Ovary (tissue), 3 donors: ENCODE measurements at regions not wholly inside any gene's neighbourhood (a gene's known extent, or its start where the extent isn't known, plus 50 kb on each side); places are given as distances from the start of the nearest gene placed in this dataset.

Experiments used
- POLR2A ChIP-seq: fragments of 450-650 bp; IDR thresholded peaks from one replicate; pipeline ENCODE4 v1.6.1; 2017; ENCODE audit warnings: antibody characterized with exemption, mild to moderate bottlenecking, moderate library complexity
- TF ChIP-seq, protein P1 (sequence below), 3 donors: fragments of 450-650 bp in 2 of 3; fragments of 200-600 bp in 1 of 3; IDR thresholded peaks; one replicate each; pipeline versions ENCODE4 v1.5.1 to v1.8.0; 2016 to 2022; ENCODE audit warnings: antibody characterized with exemption in 3 of 3, mild to moderate bottlenecking in 1 of 3
- donor health status: DM: no; HTN: no; CAD: no.

DNA sequence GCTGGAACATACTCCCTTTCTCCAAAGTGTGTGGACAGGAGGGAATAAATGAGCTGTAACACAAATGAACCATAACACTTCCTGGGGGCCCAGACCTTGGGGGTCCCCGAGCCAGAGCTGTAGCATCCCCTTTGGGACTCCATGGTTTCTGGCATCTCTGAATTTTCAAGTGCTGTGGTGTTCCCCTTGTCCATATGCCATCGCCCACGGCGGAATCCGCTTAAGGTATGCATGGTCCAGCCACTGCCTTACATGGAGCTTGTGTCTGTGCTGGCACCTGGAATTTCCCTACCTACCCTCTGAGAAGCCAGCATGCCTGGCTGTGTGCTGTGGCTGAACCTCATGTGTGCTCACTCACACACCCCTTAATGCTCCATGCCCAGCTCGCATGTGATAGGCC lies 943.6 kb downstream of the SLITRK1 start:
- TF ChIP-seq, protein P1, sequence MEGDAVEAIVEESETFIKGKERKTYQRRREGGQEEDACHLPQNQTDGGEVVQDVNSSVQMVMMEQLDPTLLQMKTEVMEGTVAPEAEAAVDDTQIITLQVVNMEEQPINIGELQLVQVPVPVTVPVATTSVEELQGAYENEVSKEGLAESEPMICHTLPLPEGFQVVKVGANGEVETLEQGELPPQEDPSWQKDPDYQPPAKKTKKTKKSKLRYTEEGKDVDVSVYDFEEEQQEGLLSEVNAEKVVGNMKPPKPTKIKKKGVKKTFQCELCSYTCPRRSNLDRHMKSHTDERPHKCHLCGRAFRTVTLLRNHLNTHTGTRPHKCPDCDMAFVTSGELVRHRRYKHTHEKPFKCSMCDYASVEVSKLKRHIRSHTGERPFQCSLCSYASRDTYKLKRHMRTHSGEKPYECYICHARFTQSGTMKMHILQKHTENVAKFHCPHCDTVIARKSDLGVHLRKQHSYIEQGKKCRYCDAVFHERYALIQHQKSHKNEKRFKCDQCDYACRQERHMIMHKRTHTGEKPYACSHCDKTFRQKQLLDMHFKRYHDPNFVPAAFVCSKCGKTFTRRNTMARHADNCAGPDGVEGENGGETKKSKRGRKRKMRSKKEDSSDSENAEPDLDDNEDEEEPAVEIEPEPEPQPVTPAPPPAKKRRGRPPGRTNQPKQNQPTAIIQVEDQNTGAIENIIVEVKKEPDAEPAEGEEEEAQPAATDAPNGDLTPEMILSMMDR (IDR thresholded peaks at IDR 0.05), result no peak
- TF ChIP-seq POLR2A, result no peak
